ENCODE measurements at regions not wholly inside any gene's neighbourhood (a gene's known extent, or its start where the extent isn't known, plus 50 kb on each side); places are given as distances from the start of the nearest gene placed in this dataset.
A peak's percentile ranks its signal among the peaks of the same experiment; 100 is the strongest.
"Not testable (repeated sequence)": the region's sequence is repeated elsewhere in the genome, so short reads cannot be mapped to it uniquely, and the experiment has no call there.

DNA sequence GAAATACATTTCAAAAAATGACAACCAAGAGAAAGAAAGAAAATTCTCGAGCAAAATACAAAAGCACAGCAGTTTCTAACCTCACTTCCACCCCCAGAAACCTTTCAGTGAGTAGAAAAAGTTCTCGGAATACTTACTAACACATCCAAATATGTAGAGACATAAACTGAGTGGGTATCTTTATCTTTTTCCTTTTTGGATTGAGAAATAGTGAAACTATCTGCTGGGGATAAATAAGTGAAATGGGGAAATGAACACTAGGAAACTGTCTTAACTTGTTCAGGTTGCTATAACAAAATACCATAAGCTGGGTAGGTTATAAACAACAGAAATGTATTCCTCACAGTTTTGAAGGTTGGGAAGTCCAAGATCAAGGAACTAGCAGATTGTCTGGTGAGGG is 72.0 kb downstream of the VCAM1 start:
- no peak overlapping the region for H3K27ac ChIP-seq
- TF ChIP-seq FOXP2 (optimal IDR thresholded peaks at IDR 0.05; ENCODE audit: control extremely low read depth, extremely low read length, insufficient read depth): no peak
- no peak for TF ChIP-seq POLR2AphosphoS5 (IDR thresholded peaks at IDR 0.05; ENCODE audit: borderline replicate concordance, low read depth, low read length)
- TF ChIP-seq EZH2 (IDR thresholded peaks at IDR 0.05): no peak

DNA sequence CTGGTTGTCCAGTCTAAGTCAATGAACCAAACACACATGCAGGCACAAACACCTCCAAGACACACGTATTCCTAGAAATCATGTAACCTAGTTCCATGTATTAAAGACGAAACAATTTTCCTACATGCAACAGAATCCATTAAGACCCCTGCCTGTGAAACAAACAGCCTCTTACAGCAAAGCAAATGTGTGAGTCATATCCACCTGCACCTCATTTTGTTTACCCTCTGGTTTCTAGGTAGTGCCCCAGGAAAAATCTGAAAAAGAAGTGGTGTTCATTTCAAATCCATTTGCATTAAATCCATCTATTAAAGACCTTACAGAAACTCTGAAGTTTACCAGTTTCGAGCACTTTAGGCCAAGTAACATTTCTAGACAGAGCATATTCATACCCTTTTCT is 74.1 kb downstream of the VCAM1 start:
- Histone ChIP-seq H3K27ac (no peak overlapping the region), H3K4me3 (no peak overlapping the region), H3K9me3 (ENCODE audit: low read depth, low read length) (no peaks in the 10 kb centered on the region), H3K9ac (ENCODE audit: insufficient read length) (no peak overlapping the region), H3K36me3 (ENCODE audit: insufficient read depth, low read length) (no peaks in the 10 kb centered on the region)
- DNase-seq (ENCODE audit: low read depth, low spot score): no peak
- TF ChIP-seq FOXP2 (optimal IDR thresholded peaks at IDR 0.05; ENCODE audit: control extremely low read depth, extremely low read length, insufficient read depth) (no peak), POLR2AphosphoS5 (IDR thresholded peaks at IDR 0.05; ENCODE audit: borderline replicate concordance, low read depth, low read length) (no peak), EZH2 (IDR thresholded peaks at IDR 0.05) (no peak)

More for the DNA sequence above, 72.0 kb downstream of the VCAM1 start:
- Histone ChIP-seq H3K36me3 (ENCODE audit: insufficient read depth, low read length) (no peaks in the 10 kb centered on the region), H3K9ac (ENCODE audit: insufficient read length) (no peak overlapping the region), H3K9me3 (ENCODE audit: low read depth, low read length) (no peaks in the 10 kb centered on the region), H3K4me3 (no peak overlapping the region)
- no peak for DNase-seq (ENCODE audit: low read depth, low spot score)

DNA sequence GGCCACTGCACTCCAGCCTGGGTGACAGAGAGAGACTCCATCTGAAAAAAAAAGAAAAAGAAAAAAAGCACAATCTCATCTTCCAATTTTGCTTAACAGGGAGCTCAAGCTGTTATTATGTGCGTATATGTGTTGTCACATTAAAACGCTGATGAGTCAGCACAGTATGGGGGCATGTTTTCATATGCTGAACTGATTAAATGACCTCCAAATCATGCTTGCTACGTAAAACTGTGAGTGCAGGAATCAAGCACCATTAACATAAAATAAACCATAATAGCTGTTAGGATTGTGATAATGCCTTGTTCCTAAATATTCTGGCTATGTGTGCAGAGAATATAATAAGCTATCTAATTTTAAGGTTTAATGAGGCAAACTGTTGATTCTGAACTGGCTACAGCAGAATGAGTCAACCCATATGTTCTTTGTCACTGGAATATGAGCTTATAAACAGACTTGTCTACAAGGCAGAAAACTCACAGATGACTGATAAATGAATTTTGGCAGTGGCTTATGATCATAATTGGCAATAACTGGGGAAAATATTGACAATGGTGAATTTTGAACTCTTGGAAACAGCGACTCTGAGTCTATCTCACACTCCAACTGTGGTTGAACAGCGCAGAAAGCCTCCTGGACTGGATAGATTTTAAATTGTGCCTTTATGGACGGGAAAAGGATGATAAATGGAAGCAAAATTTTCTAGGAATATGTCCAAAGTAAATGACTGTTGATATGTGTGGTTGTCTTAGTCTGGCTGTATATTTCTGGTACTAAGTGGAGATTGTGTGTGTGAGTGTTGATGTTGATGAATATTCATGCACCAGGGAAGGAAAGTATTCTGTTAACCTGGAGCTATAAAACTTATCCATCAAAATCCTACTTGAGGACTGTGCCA is 75.5 kb downstream of the VCAM1 start:
- no peaks in the 10 kb centered on the region for H3K36me3 ChIP-seq (ENCODE audit: insufficient read depth, low read length)
- peak; percentile 30 for DNase-seq (ENCODE audit: low read depth, low spot score)

DNA sequence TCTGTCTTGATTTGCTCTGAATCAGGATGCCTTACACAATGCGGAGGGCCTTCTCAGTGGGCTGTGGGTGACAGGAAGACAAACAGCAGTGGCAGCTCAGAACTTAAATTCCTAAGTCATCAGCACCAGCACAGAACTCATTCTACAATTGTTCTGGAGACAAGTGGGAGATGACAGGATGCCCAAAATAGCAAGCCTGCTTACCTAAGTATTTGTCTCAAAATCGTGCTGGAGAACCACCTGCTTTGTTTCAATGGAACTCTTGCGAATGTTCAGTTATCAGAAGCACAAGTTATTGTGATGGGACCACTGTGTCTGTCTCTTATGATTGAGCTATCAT is 76.1 kb downstream of the VCAM1 start:
- no peaks in the 10 kb centered on the region for H3K36me3 ChIP-seq (ENCODE audit: insufficient read depth, low read length)
- DNase-seq (ENCODE audit: low read depth, low spot score): no peak
- TF ChIP-seq EZH2 (IDR thresholded peaks at IDR 0.05) (no peak), FOXP2 (optimal IDR thresholded peaks at IDR 0.05; ENCODE audit: control extremely low read depth, extremely low read length, insufficient read depth) (no peak), POLR2AphosphoS5 (IDR thresholded peaks at IDR 0.05; ENCODE audit: borderline replicate concordance, low read depth, low read length) (no peak)
- H3K27ac ChIP-seq: no peak overlapping the region
- no peak overlapping the region for H3K4me3 ChIP-seq
- H3K9ac ChIP-seq (ENCODE audit: insufficient read length): no peak overlapping the region
- no peaks in the 10 kb centered on the region for H3K9me3 ChIP-seq (ENCODE audit: low read depth, low read length)

More for the DNA sequence above, 75.5 kb downstream of the VCAM1 start:
- TF ChIP-seq EZH2 (IDR thresholded peaks at IDR 0.05): no peak
- no peak for TF ChIP-seq FOXP2 (optimal IDR thresholded peaks at IDR 0.05; ENCODE audit: control extremely low read depth, extremely low read length, insufficient read depth)
- no peak for TF ChIP-seq POLR2AphosphoS5 (IDR thresholded peaks at IDR 0.05; ENCODE audit: borderline replicate concordance, low read depth, low read length)
- no peak overlapping the region for H3K4me3 ChIP-seq
- no peak overlapping the region; the same call in 1 of the 2 replicates for H3K27ac ChIP-seq
- H3K9ac ChIP-seq (ENCODE audit: insufficient read length): no peak overlapping the region
- no peaks in the 10 kb centered on the region for H3K9me3 ChIP-seq (ENCODE audit: low read depth, low read length)

DNA sequence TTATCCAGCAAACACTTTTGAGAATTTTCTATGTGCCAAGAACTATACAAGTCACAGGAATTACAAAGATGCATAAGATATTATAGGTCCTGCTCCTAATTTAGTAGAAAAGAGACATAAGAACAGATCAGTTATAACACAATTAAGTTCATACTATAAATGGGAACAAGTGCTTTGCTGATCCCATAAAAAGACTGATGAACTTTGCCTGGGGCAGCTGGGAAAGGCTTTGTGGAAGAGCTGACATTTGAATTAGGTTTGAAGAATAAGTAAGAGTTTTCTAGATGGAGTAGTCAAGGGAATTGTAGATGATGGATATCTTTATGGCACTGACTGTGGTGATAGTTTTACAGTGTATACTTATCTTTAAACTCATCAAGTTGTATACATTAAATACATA is 76.5 kb downstream of the VCAM1 start:
- H3K9me3 ChIP-seq (ENCODE audit: low read depth, low read length): no peaks in the 10 kb centered on the region
- H3K4me3 ChIP-seq: no peak overlapping the region
- TF ChIP-seq POLR2AphosphoS5 (IDR thresholded peaks at IDR 0.05; ENCODE audit: borderline replicate concordance, low read depth, low read length) (no peak), FOXP2 (optimal IDR thresholded peaks at IDR 0.05; ENCODE audit: control extremely low read depth, extremely low read length, insufficient read depth) (no peak), EZH2 (IDR thresholded peaks at IDR 0.05) (no peak)
- no peak overlapping the region for H3K27ac ChIP-seq
- no peaks in the 10 kb centered on the region for H3K36me3 ChIP-seq (ENCODE audit: insufficient read depth, low read length)
- no peak for DNase-seq (ENCODE audit: low read depth, low spot score)
- H3K9ac ChIP-seq (ENCODE audit: insufficient read length): no peak overlapping the region

- H3K9me3 ChIP-seq (ENCODE audit: low read depth, low read length): no peaks in the 10 kb centered on the region
- H3K4me3 ChIP-seq: no peak overlapping the region
- DNase-seq (ENCODE audit: low read depth, low spot score): no peak
- H3K36me3 ChIP-seq (ENCODE audit: insufficient read depth, low read length): no peaks in the 10 kb centered on the region
- 0 out of 2 replicates have a peak overlapping the region, but pooled peaks have one; percentile 15 for H3K27ac ChIP-seq
- no peak overlapping the region for H3K9ac ChIP-seq (ENCODE audit: insufficient read length)
- TF ChIP-seq POLR2AphosphoS5 (IDR thresholded peaks at IDR 0.05; ENCODE audit: borderline replicate concordance, low read depth, low read length) (no peak), EZH2 (IDR thresholded peaks at IDR 0.05) (no peak), FOXP2 (optimal IDR thresholded peaks at IDR 0.05; ENCODE audit: control extremely low read depth, extremely low read length, insufficient read depth) (no peak)
Observed at GRCh38 chr1:100799548-100799947, 80.0 kb downstream of the VCAM1 start.

GRCh38 chr1:100799954-100800612 is 80.5 kb downstream of the VCAM1 start:
- DNase-seq (ENCODE audit: low read depth, low spot score): no peak
- no peaks in the 10 kb centered on the region for H3K9me3 ChIP-seq (ENCODE audit: low read depth, low read length)
- 0 out of 2 replicates have a peak overlapping the region, but pooled peaks have one; percentile 15 for H3K27ac ChIP-seq
- H3K36me3 ChIP-seq (ENCODE audit: insufficient read depth, low read length): no peaks in the 10 kb centered on the region
- TF ChIP-seq FOXP2 (optimal IDR thresholded peaks at IDR 0.05; ENCODE audit: control extremely low read depth, extremely low read length, insufficient read depth): no peak
- no peak overlapping the region for H3K4me3 ChIP-seq
- no peak overlapping the region for H3K9ac ChIP-seq (ENCODE audit: insufficient read length)

GRCh38 chr1:100801256-100801655 is 81.7 kb downstream of the VCAM1 start:
- H3K4me3 ChIP-seq; H3K36me3 ChIP-seq (ENCODE audit: insufficient read depth, low read length); H3K27ac ChIP-seq; H3K9me3 ChIP-seq (ENCODE audit: low read depth, low read length); DNase-seq (ENCODE audit: low read depth, low spot score); H3K9ac ChIP-seq (ENCODE audit: insufficient read length): not testable (repeated sequence)

DNA sequence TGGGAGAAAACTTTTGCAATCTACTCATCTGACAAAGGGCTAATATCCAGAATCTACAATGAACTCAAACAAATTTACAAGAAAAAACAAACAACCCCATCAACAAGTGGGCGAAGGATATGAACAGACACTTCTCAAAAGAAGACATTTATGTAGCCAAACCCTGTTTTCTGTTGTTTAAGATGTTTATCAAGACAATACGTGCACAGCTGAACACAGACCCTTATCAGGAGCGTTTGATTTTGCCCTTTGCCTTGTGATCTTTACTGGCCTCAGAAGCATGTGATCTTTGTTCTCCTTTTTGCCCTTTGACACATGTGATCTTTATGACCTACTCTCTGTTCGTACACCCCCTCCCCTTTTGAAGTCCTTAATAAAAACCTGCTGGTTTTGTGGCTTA is 83.7 kb downstream of the VCAM1 start:
- not testable (repeated sequence) for H3K27ac ChIP-seq; H3K9ac ChIP-seq (ENCODE audit: insufficient read length); H3K4me3 ChIP-seq; H3K36me3 ChIP-seq (ENCODE audit: insufficient read depth, low read length); DNase-seq (ENCODE audit: low read depth, low spot score); H3K9me3 ChIP-seq (ENCODE audit: low read depth, low read length)
